Mesendoderm (in vitro differentiated cells): ENCODE measurements at regions not wholly inside any gene's neighbourhood (a gene's known extent, or its start where the extent isn't known, plus 50 kb on each side); places are given as distances from the start of the nearest gene placed in this dataset.

Experiments
- DNase-seq: peaks from one replicate; pipeline ENCODE4 v3.0.0; 2013
- H2AK5ac ChIP-seq: 2 replicates; pipeline ENCODE4 v1.6.1; 2013; ENCODE audit warnings: low read length, inconsistent platforms
- H2BK120ac ChIP-seq: 2 replicates; pipeline ENCODE4 v1.6.1; 2013; ENCODE audit warnings: low read depth, mild to moderate bottlenecking, low read length, moderate library complexity, mixed read lengths
- H2BK15ac ChIP-seq: replicated peaks from 2 replicates; pipeline ENCODE4 v1.6.1; 2013; ENCODE audit warnings: low read depth, mild to moderate bottlenecking, moderate library complexity
- H2BK5ac ChIP-seq: 2 replicates; pipeline ENCODE4 v1.6.1; 2013; ENCODE audit warnings: low read length, inconsistent platforms
- H3K18ac ChIP-seq: 2 replicates; pipeline ENCODE4 v1.6.1; 2013; ENCODE audit warnings: mild to moderate bottlenecking, low read length, mixed read lengths
- H3K23ac ChIP-seq: one replicate; pipeline ENCODE4 v1.6.1; 2013; ENCODE audit warnings: low read length
- H3K27ac ChIP-seq: 2 replicates; pipeline ENCODE4 v1.5.1; 2013; ENCODE audit warnings: low read depth, mild to moderate bottlenecking, inconsistent platforms, low read length, moderate library complexity
- H3K27me3 ChIP-seq: 2 replicates; pipeline ENCODE4 v1.6.1; 2013; ENCODE audit warnings: low read length, control low read depth, mild to moderate bottlenecking, inconsistent platforms; ENCODE audit not compliant: insufficient read depth, poor library complexity
- H3K36me3 ChIP-seq: 2 replicates; pipeline ENCODE4 v1.6.1; 2013; ENCODE audit warnings: low read length, inconsistent platforms; ENCODE audit not compliant: control insufficient read depth, insufficient read depth
- H3K4ac ChIP-seq: one replicate; pipeline ENCODE4 v1.6.1; 2013; ENCODE audit warnings: low read depth, mild to moderate bottlenecking, low read length, moderate library complexity
- H3K4me1 ChIP-seq: 2 replicates; pipeline ENCODE4 v1.6.1; 2013; ENCODE audit warnings: low read depth, low read length, inconsistent platforms; ENCODE audit not compliant: control insufficient read depth
- H3K4me2 ChIP-seq: 2 replicates; pipeline ENCODE4 v1.6.1; 2013; ENCODE audit warnings: low read length
- H3K4me3 ChIP-seq: 2 replicates; pipeline ENCODE4 v1.5.1; 2013; ENCODE audit warnings: mild to moderate bottlenecking, low read length
- H3K56ac ChIP-seq: one replicate; pipeline ENCODE4 v1.6.1; 2013; ENCODE audit warnings: low read length
- H3K79me1 ChIP-seq: 2 replicates; pipeline ENCODE4 v1.6.1; 2013; ENCODE audit warnings: low read length, inconsistent platforms
- H3K79me2 ChIP-seq: 2 replicates; pipeline ENCODE4 v1.6.1; 2013; ENCODE audit warnings: mild to moderate bottlenecking, low read length; ENCODE audit not compliant: control insufficient read depth, insufficient read depth
- H3K9ac ChIP-seq: 2 replicates; pipeline ENCODE4 v1.6.1; 2013; ENCODE audit warnings: low read length, inconsistent platforms
- H4K5ac ChIP-seq: one replicate; pipeline ENCODE4 v1.6.1; 2013; ENCODE audit warnings: low read length
- H4K8ac ChIP-seq: one replicate; pipeline ENCODE4 v1.6.1; 2013; ENCODE audit warnings: low read depth, mild to moderate bottlenecking, control low read depth, low read length, moderate library complexity
- WGBS: extraction: QIAGEN DNeasy Blood & Tissue Kit; methylation state at CpG from one replicate; pipeline ENCODE4 v1.1.7; 2013; ENCODE audit warnings: low lambda C conversion rate, missing lambda C conversion rate; ENCODE audit not compliant: insufficient coverage; ENCODE audit errors: extremely low coverage; 5-methylcytosine and 5-hydroxymethylcytosine counted together

DNA sequence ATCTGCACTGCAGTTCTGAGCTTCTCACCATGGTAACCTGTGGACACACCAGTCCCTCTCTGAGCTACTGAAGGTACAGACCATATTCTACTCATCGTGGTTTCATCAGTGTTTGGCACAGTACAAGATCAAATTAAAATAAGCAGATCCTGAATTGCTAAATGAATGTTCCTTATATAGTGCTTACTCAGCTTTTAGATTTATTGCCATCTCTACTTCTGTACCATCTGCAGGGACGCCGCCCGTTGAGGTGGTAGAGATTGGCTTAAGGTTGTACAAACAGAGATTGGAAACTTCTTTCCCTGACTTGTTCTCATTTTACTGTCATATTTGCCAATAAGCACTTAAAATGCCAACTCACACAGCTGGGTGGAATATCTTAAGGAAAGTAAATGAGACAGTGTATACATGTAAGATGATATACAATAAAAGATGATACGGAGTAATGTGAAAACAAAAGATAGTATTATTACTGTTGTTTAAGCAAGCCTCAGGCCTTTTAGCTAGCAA, 223.4 kb upstream of the FOXQ1 start:
- Histone ChIP-seq H3K79me1 (no peaks in the 10 kb centered on the region), H3K9ac (no peak overlapping the region), H3K56ac (no peak overlapping the region), H3K36me3 (no peaks in the 10 kb centered on the region), H4K8ac (no peak overlapping the region), H2BK120ac (no peak overlapping the region), H2AK5ac (no peak overlapping the region), H3K4me2 (no peak overlapping the region), H3K27me3 (no peaks in the 10 kb centered on the region), H3K18ac (no peak overlapping the region), H2BK5ac (no peak overlapping the region), H4K5ac (no peak overlapping the region), H3K4ac (no peak overlapping the region), H3K27ac (no peak overlapping the region), H3K23ac (no peak overlapping the region), H3K4me3 (no peak overlapping the region), H3K4me1 (no peaks in the 10 kb centered on the region), H2BK15ac (peak overlapping the region; percentile 48), H3K79me2 (no peaks in the 10 kb centered on the region)
- no peak for DNase-seq
- whole genome bisulfite sequencing, result no CpG with 5 or more reads among the region's 5 CpGs

DNA sequence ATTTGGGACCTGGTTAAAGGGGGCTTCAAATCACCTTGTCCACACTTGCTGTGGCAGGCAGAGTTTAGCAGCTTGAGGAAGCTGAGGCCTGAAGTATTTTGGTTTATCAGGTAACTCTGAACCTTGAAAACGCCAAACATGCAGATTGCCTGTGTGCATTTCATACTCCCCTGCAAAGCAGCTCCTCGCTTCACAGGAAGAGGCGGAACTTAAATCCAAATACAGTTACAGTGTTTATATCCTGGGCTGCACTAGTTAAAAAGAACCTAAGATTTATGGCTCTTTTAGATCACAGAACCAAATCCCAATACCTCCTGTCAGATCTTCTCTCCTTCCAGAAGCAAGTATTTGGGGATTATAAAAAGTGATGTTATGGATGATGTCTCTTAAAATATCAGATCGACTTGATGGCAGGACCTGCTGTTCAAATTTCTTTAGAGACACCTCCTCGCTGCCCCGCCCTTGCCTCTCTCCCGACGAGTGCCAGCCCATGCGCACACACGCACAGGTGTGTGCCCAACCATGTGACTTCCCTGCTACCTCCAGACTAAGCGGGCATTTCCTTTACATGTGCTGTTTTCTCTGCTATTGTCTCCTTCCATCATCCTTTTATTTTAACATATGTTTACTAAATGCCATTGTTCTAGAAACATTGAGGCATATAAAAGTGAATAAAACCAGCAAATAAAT, 224.6 kb upstream of the FOXQ1 start:
- DNase-seq, result no peak
- Histone ChIP-seq H2BK15ac (no peak overlapping the region), H3K4me2 (no peak overlapping the region), H4K8ac (no peak overlapping the region), H3K4ac (no peak overlapping the region), H3K18ac (no peak overlapping the region), H3K23ac (no peak overlapping the region), H2BK5ac (no peak overlapping the region), H2AK5ac (no peak overlapping the region), H3K4me3 (no peak overlapping the region), H3K4me1 (no peaks in the 10 kb centered on the region), H2BK120ac (no peak overlapping the region), H3K27me3 (no peaks in the 10 kb centered on the region), H3K79me1 (no peaks in the 10 kb centered on the region), H4K5ac (no peak overlapping the region), H3K79me2 (no peaks in the 10 kb centered on the region), H3K9ac (no peak overlapping the region), H3K36me3 (no peaks in the 10 kb centered on the region), H3K27ac (no peak overlapping the region), H3K56ac (no peak overlapping the region)
- WGBS, result no CpG with 5 or more reads among the region's 11 CpGs

DNA sequence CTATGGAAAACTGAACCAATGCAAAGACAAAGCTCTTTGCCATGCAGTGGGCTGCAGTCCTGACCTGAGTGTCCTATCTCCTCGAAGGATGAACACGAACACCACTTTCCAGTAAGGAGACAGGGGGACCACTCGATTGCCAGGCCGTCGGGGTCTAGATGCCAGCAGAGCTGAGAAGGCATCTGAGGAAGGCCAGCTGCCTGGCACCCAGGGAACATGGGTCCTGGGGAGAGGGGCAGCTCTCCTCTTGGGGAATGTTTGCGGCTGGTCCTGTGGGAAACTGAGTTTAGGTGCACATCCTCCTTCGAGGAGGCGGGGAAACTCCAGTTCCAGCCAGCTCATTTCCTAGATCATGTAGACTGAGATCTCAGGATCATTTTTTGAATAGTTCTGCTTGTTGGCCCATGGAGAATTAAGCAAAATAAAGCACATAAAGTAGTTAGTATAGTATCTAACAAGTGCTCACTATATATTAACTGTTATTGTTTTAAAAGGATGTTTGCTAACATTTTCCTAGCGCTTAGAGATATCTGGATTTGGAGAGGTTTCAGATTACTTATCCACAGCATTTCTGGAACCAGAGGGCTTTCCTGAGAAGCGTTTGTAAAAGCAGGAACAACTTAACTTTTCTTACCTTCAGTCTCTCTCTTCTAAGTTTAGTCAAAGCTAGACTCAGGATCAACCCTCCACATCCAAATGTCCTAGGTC, 225.3 kb upstream of the FOXQ1 start:
- no peaks in the 10 kb centered on the region for H3K27me3 ChIP-seq
- H3K56ac ChIP-seq, result no peak overlapping the region
- no peak overlapping the region for H3K27ac ChIP-seq
- no peaks in the 10 kb centered on the region for H3K4me1 ChIP-seq
- no peak overlapping the region for H3K4ac ChIP-seq
- no peaks in the 10 kb centered on the region for H3K36me3 ChIP-seq
- no peak overlapping the region for H3K4me2 ChIP-seq
- H3K4me3 ChIP-seq, result no peak overlapping the region
- H4K8ac ChIP-seq, result no peak overlapping the region
- no peak overlapping the region for H2AK5ac ChIP-seq
- no CpG with 5 or more reads among the region's 10 CpGs for WGBS
- H3K23ac ChIP-seq, result no peak overlapping the region
- H3K79me1 ChIP-seq, result no peaks in the 10 kb centered on the region
- H2BK15ac ChIP-seq, result no peak overlapping the region
- no peak overlapping the region for H4K5ac ChIP-seq
- H3K18ac ChIP-seq, result no peak overlapping the region
- no peak overlapping the region for H2BK120ac ChIP-seq
- no peak for DNase-seq
- H3K9ac ChIP-seq, result no peak overlapping the region
- H2BK5ac ChIP-seq, result no peak overlapping the region
- no peaks in the 10 kb centered on the region for H3K79me2 ChIP-seq

DNA sequence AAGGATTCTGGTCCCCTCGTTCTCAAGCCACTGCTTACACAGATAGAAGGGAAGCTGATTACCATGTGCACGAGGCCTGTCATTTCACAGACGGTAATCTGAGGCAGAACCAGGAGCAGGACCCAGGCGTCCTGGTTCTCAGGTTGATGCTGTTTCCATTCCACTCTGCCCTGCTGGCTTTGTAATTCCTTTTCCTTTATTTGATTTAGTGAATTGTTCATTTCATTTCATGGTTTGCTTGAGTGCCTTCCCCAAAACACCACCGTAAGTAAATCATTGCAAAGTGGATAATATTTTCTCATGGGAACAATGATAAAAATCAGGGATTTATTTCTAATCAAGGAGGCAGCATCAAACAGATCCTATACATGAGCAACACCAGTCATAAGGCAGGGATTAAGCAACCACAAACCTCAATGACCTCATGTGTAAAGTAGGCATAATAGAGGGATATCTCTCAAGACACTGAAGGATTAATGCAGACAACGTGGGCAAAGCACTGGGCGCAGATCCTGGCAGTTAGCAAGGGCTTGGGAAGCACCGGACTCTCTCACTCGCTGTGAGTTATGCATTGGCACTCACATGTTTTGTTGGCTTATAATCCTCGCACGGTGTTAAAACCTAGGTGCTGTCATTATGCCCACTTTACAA, 229.5 kb upstream of the FOXQ1 start:
- Histone ChIP-seq H3K18ac (no peak overlapping the region), H3K79me1 (no peaks in the 10 kb centered on the region), H3K9ac (no peak overlapping the region), H4K8ac (no peak overlapping the region), H3K4ac (no peak overlapping the region), H4K5ac (no peak overlapping the region), H3K27me3 (no peaks in the 10 kb centered on the region), H2BK5ac (no peak overlapping the region), H3K56ac (no peak overlapping the region), H3K36me3 (no peaks in the 10 kb centered on the region), H2BK120ac (no peak overlapping the region), H3K79me2 (no peaks in the 10 kb centered on the region), H2BK15ac (no peak overlapping the region), H3K4me1 (no peaks in the 10 kb centered on the region), H3K27ac (no peak overlapping the region), H3K4me3 (no peak overlapping the region), H3K23ac (no peak overlapping the region), H2AK5ac (no peak overlapping the region), H3K4me2 (no peak overlapping the region)
- no peak for DNase-seq
- WGBS, result no CpG with 5 or more reads among the region's 11 CpGs

DNA sequence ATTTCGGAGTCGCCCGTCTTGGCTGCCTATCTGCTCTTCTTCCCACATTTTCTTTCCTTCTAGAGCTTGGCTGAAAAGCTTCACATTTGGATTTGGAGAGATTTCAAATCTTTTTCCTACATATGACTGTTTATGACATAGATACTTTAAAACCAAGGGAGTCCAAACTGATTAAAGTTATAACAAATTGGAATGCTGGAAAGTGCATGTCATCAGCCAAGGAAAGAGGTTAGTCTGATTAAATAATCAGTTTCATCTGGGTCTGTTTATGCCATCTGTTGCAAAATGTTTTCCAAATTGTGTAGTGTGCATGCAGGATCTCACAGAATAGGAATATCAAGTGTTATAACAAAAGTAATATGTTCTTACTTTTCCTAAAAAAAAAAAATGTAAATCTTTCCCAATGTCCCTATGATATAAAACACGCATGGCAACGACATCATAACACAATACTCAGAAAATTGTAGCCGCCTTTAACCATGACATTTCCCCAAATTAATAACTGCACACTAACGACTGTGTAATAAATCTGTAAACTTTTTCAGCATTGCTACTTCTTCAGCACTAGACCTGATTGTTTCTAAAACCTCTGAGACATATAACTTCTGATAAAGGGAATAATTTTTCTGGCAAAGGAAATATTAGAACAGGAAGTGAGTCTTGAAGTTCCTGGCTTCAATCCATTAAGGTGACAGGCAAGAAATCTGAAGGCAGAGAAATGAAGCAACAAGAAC, 230.2 kb upstream of the FOXQ1 start:
- Histone ChIP-seq H2BK5ac (no peak overlapping the region), H4K5ac (no peak overlapping the region), H3K4me3 (no peak overlapping the region), H3K27ac (no peak overlapping the region), H3K4me2 (no peak overlapping the region), H2BK120ac (no peak overlapping the region), H4K8ac (no peak overlapping the region), H3K18ac (no peak overlapping the region), H3K4ac (no peak overlapping the region), H3K56ac (no peak overlapping the region), H3K79me1 (no peaks in the 10 kb centered on the region), H3K27me3 (no peaks in the 10 kb centered on the region), H3K36me3 (no peaks in the 10 kb centered on the region), H3K9ac (no peak overlapping the region), H2AK5ac (no peak overlapping the region), H3K23ac (no peak overlapping the region), H3K79me2 (no peaks in the 10 kb centered on the region), H3K4me1 (no peaks in the 10 kb centered on the region), H2BK15ac (no peak overlapping the region)
- no CpG with 5 or more reads among the region's 7 CpGs for WGBS
- no peak for DNase-seq
